Neural cell (in vitro differentiated cells): ENCODE measurements at regions not wholly inside any gene's neighbourhood (a gene's known extent, or its start where the extent isn't known, plus 50 kb on each side); places are given as distances from the start of the nearest gene placed in this dataset.

ENCODE experiments used
- H2AFZ ChIP-seq: fragments of 200-600, 300-800 bp; sonication (generic), shearing (Covaris generic); 2 replicates; pipeline ENCODE4 v1.6.0; 2014; ENCODE audit warnings: low read depth, mild to moderate bottlenecking, antibody characterized with exemption, low read length, moderate library complexity
- H3F3A ChIP-seq: fragments of 200-600 bp; shearing (Covaris generic); 2 replicates; pipeline ENCODE4 v1.6.1; 2016; ENCODE audit warnings: mild to moderate bottlenecking, moderate library complexity, mixed read lengths, antibody characterized with exemption, low read length; ENCODE audit not compliant: insufficient read depth, poor library complexity, severe bottlenecking
- H3K27ac ChIP-seq: fragments of 200-600, 300-800 bp; sonication (generic), shearing (Covaris generic); 2 replicates; pipeline ENCODE4 v1.5.1; 2014; ENCODE audit warnings: mild to moderate bottlenecking, low read length, moderate library complexity
- H3K27me3 ChIP-seq: fragments of 300-800, 200-600 bp; sonication (generic), shearing (Covaris generic); 2 replicates; pipeline ENCODE4 v1.6.0; 2014; ENCODE audit warnings: mild to moderate bottlenecking, low read depth, low read length, moderate library complexity; ENCODE audit not compliant: insufficient read depth
- H3K36me3 ChIP-seq: fragments of 300-800, 200-600 bp; sonication (generic), shearing (Covaris generic); 2 replicates; pipeline ENCODE4 v1.5.1; 2014; ENCODE audit warnings: mild to moderate bottlenecking, antibody characterized with exemption, low read length, moderate library complexity; ENCODE audit not compliant: insufficient read depth
- H3K4me2 ChIP-seq: fragments of 300-800, 200-600 bp; sonication (generic), shearing (Covaris generic); 2 replicates; pipeline ENCODE4 v1.6.0; 2014; ENCODE audit warnings: mild to moderate bottlenecking, low read length
- H3K4me3 ChIP-seq: fragments of 300-800, 200-600 bp; sonication (generic), shearing (Covaris generic); 2 replicates; pipeline ENCODE4 v1.5.1; 2014; ENCODE audit warnings: mild to moderate bottlenecking, low read length, moderate library complexity
- H3K79me2 ChIP-seq: fragments of 200-600 bp; shearing (Covaris generic); replicated peaks from 2 replicates; pipeline ENCODE4 v1.6.0; 2014; ENCODE audit warnings: mild to moderate bottlenecking, low read length, moderate library complexity; ENCODE audit not compliant: insufficient read depth
- H3K9ac ChIP-seq: fragments of 300-800, 200-600 bp; sonication (generic), shearing (Covaris generic); 2 replicates; pipeline ENCODE4 v1.6.1; 2016; ENCODE audit warnings: mild to moderate bottlenecking, low read length, mixed read lengths
- H3K9me2 ChIP-seq: fragments of 200-600 bp; shearing (Covaris generic); 2 replicates; pipeline ENCODE4 v1.6.1; 2016; ENCODE audit warnings: mild to moderate bottlenecking, low read length, mixed read lengths; ENCODE audit not compliant: insufficient read depth
- H3K9me3 ChIP-seq: fragments of 200-600, 300-800 bp; sonication (generic), shearing (Covaris generic); 2 replicates; pipeline ENCODE4 v1.6.1; 2016; ENCODE audit warnings: mild to moderate bottlenecking, mixed run types, low read length, moderate library complexity, mixed read lengths
- H4K20me1 ChIP-seq: fragments of 200-600 bp; shearing (Covaris generic); 2 replicates; pipeline ENCODE4 v1.6.1; 2016; ENCODE audit warnings: mild to moderate bottlenecking, mixed run types; ENCODE audit not compliant: insufficient read depth
- EP300 ChIP-seq: fragments of 450-650 bp; conservative IDR thresholded peaks from 2 replicates; pipeline ENCODE4 v1.6.1; 2014; ENCODE audit warnings: antibody characterized with exemption, mild to moderate bottlenecking, moderate library complexity; ENCODE audit not compliant: poor library complexity, severe bottlenecking
- EZH2 ChIP-seq: fragments of 200-600, 300-800 bp; shearing (Covaris generic), sonication (generic); IDR thresholded peaks from 2 replicates; pipeline ENCODE4 v1.6.1; 2014; ENCODE audit warnings: antibody characterized with exemption, low read length, borderline replicate concordance, mild to moderate bottlenecking; ENCODE audit not compliant: insufficient read depth, poor library complexity, severe bottlenecking
- MXI1 ChIP-seq: fragments of 450-650 bp; conservative IDR thresholded peaks from 2 replicates; pipeline ENCODE4 v1.6.1; 2014; ENCODE audit warnings: antibody characterized with exemption, mild to moderate bottlenecking; ENCODE audit not compliant: poor library complexity, severe bottlenecking
- POLR2AphosphoS5 ChIP-seq: IDR thresholded peaks from 2 replicates; pipeline ENCODE4 v1.6.1; 2012
- RAD21 ChIP-seq: fragments of 450-650 bp; conservative IDR thresholded peaks from 2 replicates; pipeline ENCODE4 v1.6.1; 2014; ENCODE audit warnings: antibody characterized with exemption, mild to moderate bottlenecking, moderate library complexity
- SMC3 ChIP-seq: fragments of 450-650 bp; conservative IDR thresholded peaks from 2 replicates; pipeline ENCODE4 v1.6.1; 2014; ENCODE audit warnings: antibody characterized with exemption, mild to moderate bottlenecking, moderate library complexity; ENCODE audit not compliant: poor library complexity
- TAF1 ChIP-seq: IDR thresholded peaks from 2 replicates; pipeline ENCODE4 v1.6.1; 2012; ENCODE audit warnings: low read depth
- TF ChIP-seq, protein P1 (sequence below): IDR thresholded peaks from 2 replicates; pipeline ENCODE4 v1.6.1; 2012; ENCODE audit warnings: borderline replicate concordance
- TF ChIP-seq, protein P2 (sequence below): fragments of 450-650 bp; IDR thresholded peaks from 2 replicates; pipeline ENCODE4 v1.5.1; 2014; ENCODE audit warnings: antibody characterized with exemption, mild to moderate bottlenecking, moderate library complexity; ENCODE audit not compliant: poor library complexity, severe bottlenecking

DNA sequence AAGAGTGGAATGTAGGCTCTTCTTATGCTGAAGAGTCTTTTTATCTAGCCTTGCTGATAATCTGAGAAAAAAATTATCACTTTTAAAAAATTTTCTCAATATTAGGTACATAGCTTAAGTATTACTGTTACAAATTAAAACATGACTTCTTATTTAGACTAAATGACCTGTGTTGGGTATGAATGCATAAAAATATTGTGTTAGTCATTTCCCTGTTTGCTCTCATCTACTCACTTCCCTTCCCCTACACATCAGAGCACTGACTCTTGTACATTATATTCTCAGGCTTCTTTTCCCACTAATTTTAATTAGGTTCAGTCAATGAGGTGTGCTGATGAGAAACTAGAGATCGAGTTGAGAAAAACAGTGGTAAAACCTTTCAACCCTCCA, 881.0 kb downstream of the PCDH18 start:
- no peak overlapping the region for H3K4me2 ChIP-seq
- H3K9ac ChIP-seq: no peak overlapping the region

DNA sequence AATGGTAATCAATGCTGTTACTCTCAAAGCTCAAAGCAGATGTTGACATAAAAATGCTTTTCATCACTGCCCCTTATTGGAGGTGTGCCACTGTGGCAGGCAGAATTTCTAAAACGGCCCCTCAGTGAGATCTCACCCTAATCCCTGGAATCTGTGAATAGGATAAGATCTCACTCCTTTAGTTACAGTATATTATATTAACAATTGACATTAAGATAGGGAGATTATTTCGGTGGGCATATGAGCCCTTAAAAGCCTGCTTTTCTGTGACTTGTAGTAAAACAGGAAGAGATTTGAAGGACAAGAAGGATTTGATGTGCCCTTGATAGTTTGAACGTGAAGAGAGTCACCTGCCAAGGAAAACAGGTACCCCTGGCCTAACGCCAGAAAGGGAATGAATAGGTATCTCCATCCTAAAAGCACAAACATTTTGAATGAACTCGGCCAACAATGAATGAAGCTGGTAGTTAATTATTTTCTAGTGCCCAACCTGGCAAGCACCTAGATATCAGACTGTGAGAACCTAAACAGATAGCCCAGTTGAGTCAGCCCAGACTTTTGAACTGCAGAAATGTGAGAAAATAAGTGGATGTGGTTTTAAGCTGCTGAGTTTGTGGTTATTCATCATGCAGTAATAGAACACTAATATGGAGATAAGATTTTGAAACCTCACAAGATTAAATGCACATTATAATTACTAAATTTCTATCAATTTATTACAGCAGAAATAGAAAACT, 881.6 kb downstream of the PCDH18 start:
- Histone ChIP-seq H3F3A (no peaks in the 10 kb centered on the region), H2AFZ (no peak overlapping the region), H3K9ac (no peak overlapping the region), H3K36me3 (no peaks in the 10 kb centered on the region), H3K9me2 (no peaks in the 10 kb centered on the region), H3K27ac (no peak overlapping the region), H3K27me3 (no peaks in the 10 kb centered on the region), H4K20me1 (no peaks in the 10 kb centered on the region), H3K9me3 (no peaks in the 10 kb centered on the region), H3K79me2 (no peaks in the 10 kb centered on the region), H3K4me2 (no peak overlapping the region), H3K4me3 (no peak overlapping the region)
- TF ChIP-seq RAD21 (no peak), POLR2AphosphoS5 (no peak), SMC3 (no peak), EZH2 (no peak), EP300 (no peak), TAF1 (no peak)
- TF ChIP-seq, protein P1, sequence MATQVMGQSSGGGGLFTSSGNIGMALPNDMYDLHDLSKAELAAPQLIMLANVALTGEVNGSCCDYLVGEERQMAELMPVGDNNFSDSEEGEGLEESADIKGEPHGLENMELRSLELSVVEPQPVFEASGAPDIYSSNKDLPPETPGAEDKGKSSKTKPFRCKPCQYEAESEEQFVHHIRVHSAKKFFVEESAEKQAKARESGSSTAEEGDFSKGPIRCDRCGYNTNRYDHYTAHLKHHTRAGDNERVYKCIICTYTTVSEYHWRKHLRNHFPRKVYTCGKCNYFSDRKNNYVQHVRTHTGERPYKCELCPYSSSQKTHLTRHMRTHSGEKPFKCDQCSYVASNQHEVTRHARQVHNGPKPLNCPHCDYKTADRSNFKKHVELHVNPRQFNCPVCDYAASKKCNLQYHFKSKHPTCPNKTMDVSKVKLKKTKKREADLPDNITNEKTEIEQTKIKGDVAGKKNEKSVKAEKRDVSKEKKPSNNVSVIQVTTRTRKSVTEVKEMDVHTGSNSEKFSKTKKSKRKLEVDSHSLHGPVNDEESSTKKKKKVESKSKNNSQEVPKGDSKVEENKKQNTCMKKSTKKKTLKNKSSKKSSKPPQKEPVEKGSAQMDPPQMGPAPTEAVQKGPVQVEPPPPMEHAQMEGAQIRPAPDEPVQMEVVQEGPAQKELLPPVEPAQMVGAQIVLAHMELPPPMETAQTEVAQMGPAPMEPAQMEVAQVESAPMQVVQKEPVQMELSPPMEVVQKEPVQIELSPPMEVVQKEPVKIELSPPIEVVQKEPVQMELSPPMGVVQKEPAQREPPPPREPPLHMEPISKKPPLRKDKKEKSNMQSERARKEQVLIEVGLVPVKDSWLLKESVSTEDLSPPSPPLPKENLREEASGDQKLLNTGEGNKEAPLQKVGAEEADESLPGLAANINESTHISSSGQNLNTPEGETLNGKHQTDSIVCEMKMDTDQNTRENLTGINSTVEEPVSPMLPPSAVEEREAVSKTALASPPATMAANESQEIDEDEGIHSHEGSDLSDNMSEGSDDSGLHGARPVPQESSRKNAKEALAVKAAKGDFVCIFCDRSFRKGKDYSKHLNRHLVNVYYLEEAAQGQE: no peak
- TF ChIP-seq, protein P2, sequence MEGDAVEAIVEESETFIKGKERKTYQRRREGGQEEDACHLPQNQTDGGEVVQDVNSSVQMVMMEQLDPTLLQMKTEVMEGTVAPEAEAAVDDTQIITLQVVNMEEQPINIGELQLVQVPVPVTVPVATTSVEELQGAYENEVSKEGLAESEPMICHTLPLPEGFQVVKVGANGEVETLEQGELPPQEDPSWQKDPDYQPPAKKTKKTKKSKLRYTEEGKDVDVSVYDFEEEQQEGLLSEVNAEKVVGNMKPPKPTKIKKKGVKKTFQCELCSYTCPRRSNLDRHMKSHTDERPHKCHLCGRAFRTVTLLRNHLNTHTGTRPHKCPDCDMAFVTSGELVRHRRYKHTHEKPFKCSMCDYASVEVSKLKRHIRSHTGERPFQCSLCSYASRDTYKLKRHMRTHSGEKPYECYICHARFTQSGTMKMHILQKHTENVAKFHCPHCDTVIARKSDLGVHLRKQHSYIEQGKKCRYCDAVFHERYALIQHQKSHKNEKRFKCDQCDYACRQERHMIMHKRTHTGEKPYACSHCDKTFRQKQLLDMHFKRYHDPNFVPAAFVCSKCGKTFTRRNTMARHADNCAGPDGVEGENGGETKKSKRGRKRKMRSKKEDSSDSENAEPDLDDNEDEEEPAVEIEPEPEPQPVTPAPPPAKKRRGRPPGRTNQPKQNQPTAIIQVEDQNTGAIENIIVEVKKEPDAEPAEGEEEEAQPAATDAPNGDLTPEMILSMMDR: no peak

More for the DNA sequence above, 881.0 kb downstream of the PCDH18 start:
- Histone ChIP-seq H2AFZ (no peak overlapping the region), H3K27ac (no peak overlapping the region), H3F3A (no peaks in the 10 kb centered on the region), H3K27me3 (no peaks in the 10 kb centered on the region), H3K79me2 (no peaks in the 10 kb centered on the region), H3K9me2 (no peaks in the 10 kb centered on the region), H3K36me3 (no peaks in the 10 kb centered on the region), H3K9me3 (no peaks in the 10 kb centered on the region), H3K4me3 (no peak overlapping the region), H4K20me1 (no peaks in the 10 kb centered on the region)
- TF ChIP-seq SMC3: no peak
- no peak for TF ChIP-seq POLR2AphosphoS5

DNA sequence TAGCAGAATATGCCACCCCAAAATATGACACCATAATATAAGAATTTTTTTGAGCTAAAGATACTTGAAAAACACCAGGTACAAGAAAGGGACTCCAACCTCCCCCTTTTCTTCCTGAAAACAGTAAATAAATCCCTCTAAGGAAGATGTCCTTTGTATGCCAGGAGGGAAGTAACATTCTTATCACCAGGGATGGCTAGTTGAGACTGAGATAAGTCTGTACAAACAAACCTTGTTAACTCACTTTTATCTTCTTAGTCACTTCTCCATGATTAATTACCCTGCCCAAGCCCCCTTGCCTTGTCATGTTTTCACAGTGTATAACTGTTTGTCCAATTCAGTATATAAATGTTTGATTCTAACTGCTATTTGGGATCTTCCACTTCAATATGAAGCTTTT, 888.0 kb downstream of the PCDH18 start:
- Histone ChIP-seq H3K27me3 (no peaks in the 10 kb centered on the region), H3K9me3 (no peaks in the 10 kb centered on the region), H3F3A (no peaks in the 10 kb centered on the region), H4K20me1 (no peaks in the 10 kb centered on the region), H3K79me2 (no peaks in the 10 kb centered on the region), H3K9me2 (no peaks in the 10 kb centered on the region), H3K27ac (no peak overlapping the region), H3K4me3 (no peak overlapping the region), H3K36me3 (no peaks in the 10 kb centered on the region), H3K4me2 (no peak overlapping the region), H2AFZ (no peak overlapping the region), H3K9ac (no peak overlapping the region)
- TF ChIP-seq MXI1 (no peak), SMC3 (no peak), TAF1 (no peak), EP300 (no peak), EZH2 (no peak), RAD21 (no peak), POLR2AphosphoS5 (no peak)
- TF ChIP-seq, protein P1: no peak
- TF ChIP-seq, protein P2: no peak
